ENCODE measurements at regions not wholly inside any gene's neighbourhood (a gene's known extent, or its start where the extent isn't known, plus 50 kb on each side); places are given as distances from the start of the nearest gene placed in this dataset.

DNA sequence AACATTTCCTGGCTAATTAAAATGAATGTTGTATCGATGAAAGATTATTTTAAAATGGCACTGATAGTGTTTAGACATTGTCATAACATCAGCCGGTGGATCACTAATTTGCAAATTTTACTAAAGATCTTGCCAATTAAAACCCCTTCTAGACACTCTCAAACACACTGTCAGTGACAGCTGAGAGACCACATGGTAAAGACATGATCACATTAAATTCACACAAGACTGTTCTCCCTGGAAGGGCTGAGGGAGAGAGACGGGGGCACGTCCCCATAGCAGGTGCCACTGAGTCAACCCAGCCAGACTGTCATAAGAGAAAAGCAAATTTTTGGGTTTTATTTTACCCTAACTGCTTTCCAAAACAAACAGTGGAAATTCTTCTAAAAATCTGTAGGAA lies 306.0 kb downstream of the TXNL1 start:
- Mint-ChIP-seq H3K4me1 (no peaks in the 10 kb centered on the region), H3K9me3 (no peaks in the 10 kb centered on the region), H3K27me3 (peaks cover 1% of the 10 kb centered on the region), H3K27ac (no peak overlapping the region), H3K4me3 (no peak overlapping the region), H3K36me3 (no peaks in the 10 kb centered on the region)

GRCh38 chr18:56330366-56331110 lies 307.9 kb downstream of the TXNL1 start:
- no peaks in the 10 kb centered on the region for H3K9me3 Mint-ChIP-seq
- no peak overlapping the region for H3K27ac Mint-ChIP-seq
- H3K36me3 Mint-ChIP-seq: no peaks in the 10 kb centered on the region
- peaks cover 1% of the 10 kb centered on the region for H3K27me3 Mint-ChIP-seq
- H3K4me1 Mint-ChIP-seq: no peaks in the 10 kb centered on the region
- no peak overlapping the region for H3K4me3 Mint-ChIP-seq

GRCh38 chr18:56329536-56329935 lies 308.9 kb downstream of the TXNL1 start:
- H3K27me3 Mint-ChIP-seq: peaks cover 1% of the 10 kb centered on the region
- no peaks in the 10 kb centered on the region for H3K9me3 Mint-ChIP-seq

GRCh38 chr18:56327191-56327885 lies 311.1 kb downstream of the TXNL1 start:
- Mint-ChIP-seq H3K9me3 (no peaks in the 10 kb centered on the region), H3K4me3 (no peak overlapping the region), H3K36me3 (no peaks in the 10 kb centered on the region)

More at GRCh38 chr18:56329536-56329935, 308.9 kb downstream of the TXNL1 start:
- H3K4me1 Mint-ChIP-seq: no peaks in the 10 kb centered on the region
- H3K27ac Mint-ChIP-seq: no peak overlapping the region
- no peaks in the 10 kb centered on the region for H3K36me3 Mint-ChIP-seq
- H3K4me3 Mint-ChIP-seq: no peak overlapping the region

GRCh38 chr18:56326336-56327072 lies 311.9 kb downstream of the TXNL1 start:
- no peak overlapping the region for H3K4me3 Mint-ChIP-seq
- H3K9me3 Mint-ChIP-seq: no peaks in the 10 kb centered on the region
- peaks cover 1% of the 10 kb centered on the region for H3K27me3 Mint-ChIP-seq

More at GRCh38 chr18:56327191-56327885, 311.1 kb downstream of the TXNL1 start:
- Mint-ChIP-seq H3K27me3 (peaks cover 1% of the 10 kb centered on the region), H3K27ac (no peak overlapping the region), H3K4me1 (no peaks in the 10 kb centered on the region)

DNA sequence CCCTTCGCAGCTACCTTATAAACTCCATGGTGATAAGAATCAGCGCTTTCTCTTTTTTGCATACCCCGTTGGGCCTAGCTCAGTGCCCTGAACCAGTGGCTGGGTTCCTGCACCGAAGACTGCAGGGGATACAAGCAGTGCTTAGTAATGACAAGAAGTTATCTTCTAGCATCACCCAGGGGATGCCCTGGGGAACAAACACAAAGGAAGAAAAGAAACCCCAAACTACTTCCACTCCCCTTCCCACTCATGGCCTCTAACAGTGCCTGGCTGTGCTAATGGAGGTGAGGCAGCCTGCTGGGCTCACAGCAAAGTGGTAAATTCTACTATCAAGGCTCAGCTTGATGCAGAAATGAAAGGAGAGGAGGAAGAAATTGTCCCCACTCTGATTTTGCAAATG lies 314.7 kb downstream of the TXNL1 start:
- Mint-ChIP-seq H3K36me3 (no peaks in the 10 kb centered on the region), H3K9me3 (no peaks in the 10 kb centered on the region), H3K4me3 (no peak overlapping the region), H3K27ac (no peak overlapping the region), H3K4me1 (no peaks in the 10 kb centered on the region), H3K27me3 (no peaks in the 10 kb centered on the region)

More at GRCh38 chr18:56326336-56327072, 311.9 kb downstream of the TXNL1 start:
- Mint-ChIP-seq H3K27ac (no peak overlapping the region), H3K36me3 (no peaks in the 10 kb centered on the region), H3K4me1 (no peaks in the 10 kb centered on the region)

DNA sequence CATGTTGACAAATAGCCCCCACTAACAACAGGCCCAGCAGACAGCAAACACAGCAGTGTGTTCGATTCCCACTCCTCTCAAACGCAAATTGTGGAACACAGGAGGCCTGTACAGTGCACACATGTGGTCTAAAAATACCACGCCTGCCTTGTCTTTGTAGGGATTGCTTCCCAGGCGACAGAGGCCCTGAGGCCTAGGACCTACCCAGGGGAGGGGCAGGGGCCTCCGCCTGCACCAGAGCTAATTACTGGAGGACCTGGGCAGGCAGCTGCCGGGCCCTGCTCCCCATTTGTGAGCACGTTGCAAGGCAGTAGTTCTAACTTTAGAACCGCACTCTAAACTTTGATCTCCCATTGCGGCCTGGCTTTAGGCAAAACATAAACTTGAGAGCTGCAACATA lies 316.0 kb downstream of the TXNL1 start:
- H3K4me3 Mint-ChIP-seq: no peak overlapping the region
- no peak overlapping the region for H3K27ac Mint-ChIP-seq
- no peaks in the 10 kb centered on the region for H3K4me1 Mint-ChIP-seq
- H3K9me3 Mint-ChIP-seq: no peaks in the 10 kb centered on the region
- H3K36me3 Mint-ChIP-seq: no peaks in the 10 kb centered on the region
- H3K27me3 Mint-ChIP-seq: no peaks in the 10 kb centered on the region

DNA sequence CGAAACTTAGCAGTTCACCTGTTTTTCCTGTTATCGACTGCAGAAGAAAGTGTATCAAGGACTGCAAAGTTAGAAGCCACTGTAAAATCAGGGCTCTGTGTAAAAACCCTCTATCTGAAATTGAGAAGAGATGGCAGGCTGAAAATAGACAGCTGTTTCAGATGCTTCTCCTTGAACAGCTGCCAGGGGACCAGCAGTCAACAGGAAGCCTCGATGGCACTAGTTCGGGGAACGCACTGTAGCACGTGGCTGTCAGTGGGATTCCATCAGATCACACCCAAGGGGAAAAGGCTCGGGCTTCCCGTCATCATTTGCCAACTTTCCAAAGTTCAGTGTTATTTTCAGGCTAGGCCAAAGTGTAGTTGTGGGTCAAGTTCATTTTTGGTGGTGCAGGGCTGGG lies 316.9 kb downstream of the TXNL1 start:
- Mint-ChIP-seq H3K4me1 (no peaks in the 10 kb centered on the region), H3K4me3 (no peak overlapping the region), H3K27ac (no peak overlapping the region), H3K27me3 (no peaks in the 10 kb centered on the region), H3K9me3 (no peaks in the 10 kb centered on the region), H3K36me3 (no peaks in the 10 kb centered on the region)

GRCh38 chr18:56319953-56320352 lies 318.4 kb downstream of the TXNL1 start:
- H3K27me3 Mint-ChIP-seq: no peaks in the 10 kb centered on the region
- no peak overlapping the region for H3K27ac Mint-ChIP-seq
- no peaks in the 10 kb centered on the region for H3K9me3 Mint-ChIP-seq
- H3K4me3 Mint-ChIP-seq: no peak overlapping the region
- H3K36me3 Mint-ChIP-seq: no peaks in the 10 kb centered on the region
- H3K4me1 Mint-ChIP-seq: no peaks in the 10 kb centered on the region

GRCh38 chr18:56316727-56317126 lies 321.7 kb downstream of the TXNL1 start:
- Mint-ChIP-seq H3K9me3 (no peaks in the 10 kb centered on the region), H3K4me1 (no peaks in the 10 kb centered on the region), H3K27ac (no peak overlapping the region), H3K4me3 (no peak overlapping the region), H3K27me3 (no peaks in the 10 kb centered on the region), H3K36me3 (no peaks in the 10 kb centered on the region)

DNA sequence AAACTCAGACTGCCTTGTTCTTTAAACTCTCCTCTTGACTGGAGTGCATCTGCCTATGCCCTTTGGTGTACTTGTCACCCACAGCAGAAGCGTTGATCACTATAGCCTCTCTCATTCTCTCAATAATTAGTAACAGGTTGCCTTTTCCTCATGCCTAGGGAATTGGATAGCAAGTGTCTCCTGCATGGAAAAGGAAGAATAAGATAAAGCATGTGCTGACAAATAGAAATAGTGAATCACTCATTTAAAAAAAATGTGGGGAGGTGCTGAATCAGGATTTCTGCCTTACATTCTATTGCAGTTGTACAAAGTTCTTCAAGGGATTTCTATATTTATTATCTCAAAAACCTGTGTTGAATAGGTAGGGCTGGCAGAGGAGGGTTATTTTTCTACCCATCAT lies 323.0 kb downstream of the TXNL1 start:
- Mint-ChIP-seq H3K4me1 (no peaks in the 10 kb centered on the region), H3K36me3 (no peaks in the 10 kb centered on the region), H3K27ac (no peak overlapping the region), H3K4me3 (no peak overlapping the region), H3K27me3 (no peaks in the 10 kb centered on the region), H3K9me3 (no peaks in the 10 kb centered on the region)

GRCh38 chr18:56314396-56314795 lies 324.0 kb downstream of the TXNL1 start:
- Mint-ChIP-seq H3K4me1 (no peaks in the 10 kb centered on the region), H3K27me3 (no peaks in the 10 kb centered on the region)

GRCh38 chr18:56312551-56313335 lies 325.6 kb downstream of the TXNL1 start:
- no peaks in the 10 kb centered on the region for H3K4me1 Mint-ChIP-seq
- H3K36me3 Mint-ChIP-seq: no peaks in the 10 kb centered on the region
- H3K4me3 Mint-ChIP-seq: no peak overlapping the region
- no peaks in the 10 kb centered on the region for H3K27me3 Mint-ChIP-seq
- no peaks in the 10 kb centered on the region for H3K9me3 Mint-ChIP-seq
- H3K27ac Mint-ChIP-seq: no peak overlapping the region

More at GRCh38 chr18:56314396-56314795, 324.0 kb downstream of the TXNL1 start:
- Mint-ChIP-seq H3K9me3 (no peaks in the 10 kb centered on the region), H3K4me3 (no peak overlapping the region), H3K36me3 (no peaks in the 10 kb centered on the region), H3K27ac (no peak overlapping the region)

DNA sequence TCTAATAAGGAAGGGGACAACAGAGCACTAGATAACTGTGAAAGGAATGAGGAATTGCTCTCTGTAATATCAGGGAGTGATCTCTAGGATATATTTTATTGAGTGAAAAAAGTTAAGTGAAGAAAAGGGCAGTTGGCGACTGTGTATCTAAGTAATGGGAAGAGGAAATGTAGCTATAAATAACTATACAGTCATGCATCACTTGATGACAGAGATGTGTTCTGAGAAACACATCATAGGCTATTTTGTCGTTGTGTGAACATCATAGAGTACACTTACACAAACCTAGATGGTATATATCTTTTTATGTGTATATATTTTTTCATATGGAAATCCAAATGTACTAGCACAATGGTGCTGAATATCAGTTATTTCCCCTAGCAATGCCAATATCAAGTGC lies 329.3 kb downstream of the TXNL1 start:
- Mint-ChIP-seq H3K36me3 (no peaks in the 10 kb centered on the region), H3K27ac (no peak overlapping the region), H3K4me3 (no peak overlapping the region), H3K4me1 (no peaks in the 10 kb centered on the region), H3K27me3 (no peaks in the 10 kb centered on the region), H3K9me3 (no peaks in the 10 kb centered on the region)

Data from activated naive CD4-positive, alpha-beta T cell treated with anti-CD3 and anti-CD28 coated beads, Interleukin-2, amount 50 U/mL, for 24 hours (primary cell).